Stimulated activated naive CD4-positive, alpha-beta T cell treated with Interleukin-2 at 50 U/mL for 16 hours (primary cell): ENCODE measurements at regions not wholly inside any gene's neighbourhood (a gene's known extent, or its start where the extent isn't known, plus 50 kb on each side); places are given as distances from the start of the nearest gene placed in this dataset.
"Not testable (repeated sequence)": the region's sequence is repeated elsewhere in the genome, so short reads cannot be mapped to it uniquely, and the experiment has no call there.

ENCODE experiments used
- DNase-seq: peaks from one replicate; lab custom pipeline; 2025; lab: John Stamatoyannopoulos, UW

DNA sequence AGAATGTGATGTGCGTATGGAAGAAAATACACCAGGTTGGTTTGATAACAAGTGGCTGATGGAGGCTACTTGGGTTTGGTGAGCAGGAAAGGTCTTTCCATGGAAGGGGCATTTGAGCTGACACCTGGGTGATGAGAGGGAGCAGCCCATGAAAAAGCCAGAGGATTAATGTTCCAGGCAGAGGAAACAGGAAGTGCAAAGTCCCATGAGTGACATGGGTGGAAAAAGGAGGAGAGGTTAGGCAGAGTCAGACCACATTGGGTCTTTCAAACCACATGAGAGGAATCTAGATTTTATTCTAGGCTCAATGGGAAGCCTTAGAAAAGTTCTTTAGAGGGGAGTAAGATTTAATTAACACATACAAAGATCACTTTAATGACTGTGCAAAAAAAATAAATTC lies 195.7 kb downstream of the LRATD1 start:
- DNase-seq: no peak

DNA sequence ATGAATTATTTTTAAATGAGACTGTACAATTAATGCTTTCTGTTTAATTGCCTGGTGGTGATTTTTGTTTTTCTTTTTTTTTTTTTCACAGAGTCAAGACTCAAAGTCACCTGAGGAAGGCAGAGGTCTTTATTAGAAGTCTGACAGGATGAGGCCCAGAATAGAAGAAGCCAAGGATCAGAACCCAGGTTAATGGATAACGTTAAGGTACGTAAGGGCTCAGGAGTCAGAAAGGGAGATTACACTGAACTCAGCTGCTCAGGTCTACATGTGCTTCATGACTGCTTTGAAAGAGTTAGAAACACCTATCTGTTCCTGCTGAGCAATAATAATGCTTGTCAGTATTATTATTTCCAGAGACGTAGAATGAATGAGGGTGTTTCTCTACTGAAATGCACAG lies 196.5 kb downstream of the LRATD1 start:
- DNase-seq: no peak

DNA sequence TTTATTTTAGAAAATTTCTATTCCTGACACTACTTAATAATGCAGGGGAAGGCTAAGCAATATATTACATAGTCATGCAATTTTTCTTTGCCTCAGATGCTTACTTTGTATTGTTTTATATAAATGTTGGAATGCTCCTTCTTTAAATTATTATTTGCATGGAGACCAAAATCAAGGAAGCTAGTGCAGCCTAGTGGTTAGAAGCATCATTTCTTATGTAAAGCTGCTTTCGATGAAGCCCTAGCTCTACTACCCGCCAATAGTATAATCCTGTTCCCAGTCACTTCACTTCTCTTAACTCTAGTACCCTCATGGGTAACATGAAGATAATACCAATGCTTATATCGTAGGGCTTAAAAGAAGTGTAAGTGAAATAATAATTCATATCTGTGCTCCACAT lies 198.9 kb downstream of the LRATD1 start:
- no peak for DNase-seq

DNA sequence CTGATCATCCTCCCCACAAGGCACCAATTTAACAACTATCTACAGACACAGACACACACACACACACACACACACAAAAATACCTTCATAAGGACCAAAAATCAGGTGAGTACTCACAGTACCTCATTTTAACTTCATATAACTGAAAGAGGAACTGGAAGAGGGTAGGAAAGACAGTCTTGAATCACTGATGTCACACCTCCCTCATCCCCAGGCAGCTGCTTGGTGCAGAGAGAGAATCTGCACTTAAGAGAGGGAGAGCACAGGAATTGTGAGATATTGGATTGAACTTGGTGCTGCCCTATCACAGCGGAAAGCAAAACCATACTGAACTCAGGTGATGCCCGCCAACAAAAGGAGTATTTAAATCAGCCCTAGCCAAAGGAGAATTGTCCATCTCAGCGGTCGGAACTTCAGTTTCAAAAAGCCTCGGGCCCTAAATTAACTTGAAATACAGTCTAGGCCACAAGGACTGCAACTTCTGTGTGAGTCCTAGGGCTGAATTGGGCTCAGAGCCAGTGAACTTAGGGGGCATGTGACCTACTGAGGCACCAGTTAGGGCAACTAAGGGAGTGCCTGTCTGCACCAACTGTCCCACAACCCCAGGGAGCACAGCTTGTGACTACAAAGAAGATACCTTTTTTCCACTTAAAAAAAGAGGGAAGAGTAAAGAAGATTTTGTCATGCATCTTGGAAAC lies 211.1 kb downstream of the LRATD1 start:
- no peak for DNase-seq

DNA sequence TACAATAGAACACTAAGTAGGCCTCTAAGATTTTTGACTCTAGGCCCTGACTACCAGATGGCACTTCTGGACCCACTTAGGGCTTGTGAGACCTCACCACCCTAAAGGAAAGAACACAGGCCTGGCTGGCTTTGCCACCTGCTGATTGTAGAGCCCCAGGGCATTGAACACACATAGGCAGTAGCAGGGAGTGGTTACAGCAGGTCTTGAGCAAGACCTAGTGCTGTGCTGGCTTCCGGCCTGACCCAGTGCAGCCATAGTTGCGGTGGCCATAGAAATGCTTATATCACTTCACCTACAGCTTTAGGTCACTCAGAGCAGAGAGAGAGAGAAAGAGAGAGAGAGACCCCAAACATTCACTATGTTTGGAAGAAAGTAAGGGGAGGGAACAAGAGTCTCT lies 223.2 kb downstream of the LRATD1 start:
- DNase-seq: no peak

DNA sequence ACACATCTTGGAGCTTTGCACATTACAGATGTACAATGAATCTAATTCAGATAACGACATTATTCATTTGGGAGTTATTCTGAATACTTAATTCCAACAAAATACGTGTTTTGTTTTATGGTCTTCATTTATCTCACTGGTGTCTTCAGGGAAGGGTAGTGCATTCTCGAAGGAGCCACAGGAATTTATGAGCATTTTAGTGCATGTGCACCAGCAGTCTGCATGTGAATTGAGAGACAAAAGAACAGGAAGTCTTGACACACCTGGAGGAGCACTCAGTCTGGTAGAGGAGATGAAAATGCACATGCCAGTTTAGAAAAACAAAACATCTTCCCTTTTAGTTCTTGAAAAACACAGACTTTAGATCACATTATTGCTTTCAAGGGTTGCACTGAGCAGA lies 228.7 kb downstream of the LRATD1 start:
- no peak for DNase-seq

DNA sequence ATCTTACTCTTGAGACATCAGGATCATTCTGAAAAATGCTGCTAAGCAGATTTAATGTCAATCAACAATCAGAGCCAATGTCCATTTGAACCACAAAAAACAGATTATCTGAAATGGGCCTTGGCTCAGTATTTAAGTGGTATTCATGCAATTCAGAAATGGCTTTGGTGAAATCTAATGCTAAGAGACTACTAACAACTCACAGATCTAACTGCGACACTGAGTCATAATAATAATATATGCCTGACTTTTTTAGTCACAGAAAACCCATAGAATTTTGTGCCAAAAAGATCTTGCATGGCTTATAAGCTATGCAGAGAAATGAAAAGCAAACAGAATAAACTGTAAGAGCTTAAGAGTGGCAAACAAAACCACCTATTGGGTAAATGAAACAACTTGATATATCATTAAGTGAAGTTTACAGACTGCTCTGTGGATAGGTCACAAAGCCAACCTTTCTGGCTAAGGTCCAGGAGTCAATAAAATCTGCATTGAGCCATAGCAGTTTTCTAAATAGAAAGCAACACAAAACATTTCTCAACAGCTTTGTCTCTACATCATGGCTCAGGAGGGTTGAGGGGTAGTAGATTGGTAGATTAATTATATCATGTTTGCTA lies 234.3 kb downstream of the LRATD1 start:
- DNase-seq: no peak

DNA sequence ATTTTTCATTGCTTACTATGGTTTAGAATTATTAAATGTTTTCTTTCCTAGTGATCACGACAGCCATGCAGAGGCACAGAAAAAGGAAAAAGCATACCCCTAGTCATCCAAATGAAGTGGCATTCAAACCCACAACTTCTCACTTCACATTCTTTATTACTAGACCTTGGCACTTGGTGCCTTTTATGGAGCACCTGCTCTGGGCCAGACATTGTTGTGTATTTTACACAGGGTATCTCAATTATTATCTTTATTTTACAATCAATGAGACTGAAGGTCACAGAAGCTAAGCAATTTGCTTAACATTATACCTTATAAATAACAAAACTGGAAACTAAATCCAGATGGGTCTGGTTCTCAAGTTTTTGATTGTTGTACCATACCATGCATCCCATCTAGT lies 235.3 kb downstream of the LRATD1 start:
- no peak for DNase-seq

DNA sequence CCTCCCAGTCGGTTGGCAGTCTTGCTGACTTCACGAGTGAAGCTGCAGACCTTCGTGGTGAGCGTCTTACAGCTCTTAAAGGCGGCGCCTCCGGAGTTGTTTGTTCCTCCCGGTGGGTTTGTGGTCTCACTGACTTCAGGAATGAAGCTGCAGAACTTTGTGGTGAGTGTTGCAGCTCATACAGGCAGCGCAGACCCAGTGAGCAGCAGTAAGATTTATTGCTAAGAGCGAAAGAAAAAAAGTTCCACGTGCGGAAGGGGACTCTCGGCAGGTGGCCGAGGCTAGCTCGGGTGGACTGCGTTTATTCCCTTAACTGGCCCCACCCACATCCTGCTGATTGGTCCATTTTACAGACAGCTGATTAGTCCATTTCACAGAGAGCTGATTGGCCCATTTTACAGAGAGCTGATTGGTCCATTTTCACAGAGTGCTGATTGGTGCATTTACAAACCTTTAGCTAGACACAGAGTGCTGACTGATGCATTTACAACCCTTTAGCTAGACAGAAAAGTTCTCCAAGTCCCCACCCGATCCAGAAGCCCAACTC lies 240.3 kb downstream of the LRATD1 start:
- DNase-seq: no peak

DNA sequence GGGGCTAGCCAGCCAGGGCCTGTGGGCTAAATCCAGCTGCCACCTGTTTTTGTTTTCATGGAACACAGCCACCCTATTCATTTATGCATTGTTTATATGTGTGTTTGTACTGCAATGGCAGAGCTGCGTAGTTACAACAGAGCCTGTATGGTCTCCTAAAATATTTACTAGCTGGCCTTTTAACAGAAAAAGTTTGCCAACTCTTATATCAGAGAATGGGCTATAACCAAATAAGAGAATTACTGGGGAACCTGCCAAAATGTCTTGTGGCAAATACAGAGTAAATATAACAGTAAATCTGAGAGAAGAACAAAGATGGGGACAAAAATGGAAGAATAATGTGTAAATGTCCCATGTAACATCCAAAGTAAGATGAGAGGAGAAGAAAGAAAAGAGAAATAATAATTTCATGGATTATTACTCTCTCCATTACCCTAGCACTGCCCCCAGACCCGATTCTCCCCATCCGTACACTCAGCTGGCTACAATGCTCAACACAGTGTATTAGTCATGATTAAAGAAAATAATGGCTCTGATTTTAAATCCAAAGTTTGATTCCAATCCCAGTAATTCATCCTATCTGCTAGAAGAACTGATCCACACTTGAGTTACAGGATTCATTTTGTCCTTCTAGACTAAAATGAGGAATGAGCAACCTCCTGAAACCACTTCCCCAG lies 249.3 kb downstream of the LRATD1 start:
- no peak for DNase-seq

DNA sequence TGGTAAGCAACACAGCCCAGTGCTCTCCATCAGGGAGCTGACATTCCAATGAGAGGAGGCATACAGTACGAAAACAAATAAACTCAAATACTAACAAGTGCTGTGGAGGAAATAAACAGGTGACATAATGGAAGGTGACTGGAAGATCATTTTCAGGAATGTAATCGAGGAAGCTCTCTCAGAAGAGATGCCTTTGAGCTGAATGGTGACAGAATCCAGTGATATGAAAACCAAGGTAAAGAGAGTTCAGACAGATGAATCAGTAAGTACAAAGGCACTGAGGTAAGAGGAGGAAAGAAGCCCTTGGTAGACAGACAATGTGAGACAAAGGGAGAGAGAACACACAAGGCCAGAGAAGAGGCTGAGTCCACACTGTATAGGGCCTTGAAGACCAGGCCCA lies 252.1 kb downstream of the LRATD1 start:
- DNase-seq: no peak

DNA sequence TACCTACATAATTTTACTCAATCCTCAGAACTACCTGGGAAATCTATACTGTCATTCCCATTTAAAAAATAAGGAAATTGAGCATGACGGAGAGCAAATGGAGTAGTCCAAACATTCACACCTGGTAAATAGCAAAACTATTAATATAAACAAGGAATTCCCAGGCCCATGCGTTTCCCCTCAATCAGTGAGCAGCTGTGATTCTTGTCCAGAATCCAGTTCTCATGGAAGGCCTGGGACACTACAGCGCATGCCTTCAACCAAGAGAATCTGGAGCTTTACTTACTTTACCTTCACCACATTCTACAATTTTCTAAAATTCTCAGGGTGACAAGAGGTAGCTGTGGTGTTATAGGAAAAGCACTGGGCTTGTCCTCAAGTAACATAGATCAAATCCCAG lies 259.0 kb downstream of the LRATD1 start:
- DNase-seq: no peak

DNA sequence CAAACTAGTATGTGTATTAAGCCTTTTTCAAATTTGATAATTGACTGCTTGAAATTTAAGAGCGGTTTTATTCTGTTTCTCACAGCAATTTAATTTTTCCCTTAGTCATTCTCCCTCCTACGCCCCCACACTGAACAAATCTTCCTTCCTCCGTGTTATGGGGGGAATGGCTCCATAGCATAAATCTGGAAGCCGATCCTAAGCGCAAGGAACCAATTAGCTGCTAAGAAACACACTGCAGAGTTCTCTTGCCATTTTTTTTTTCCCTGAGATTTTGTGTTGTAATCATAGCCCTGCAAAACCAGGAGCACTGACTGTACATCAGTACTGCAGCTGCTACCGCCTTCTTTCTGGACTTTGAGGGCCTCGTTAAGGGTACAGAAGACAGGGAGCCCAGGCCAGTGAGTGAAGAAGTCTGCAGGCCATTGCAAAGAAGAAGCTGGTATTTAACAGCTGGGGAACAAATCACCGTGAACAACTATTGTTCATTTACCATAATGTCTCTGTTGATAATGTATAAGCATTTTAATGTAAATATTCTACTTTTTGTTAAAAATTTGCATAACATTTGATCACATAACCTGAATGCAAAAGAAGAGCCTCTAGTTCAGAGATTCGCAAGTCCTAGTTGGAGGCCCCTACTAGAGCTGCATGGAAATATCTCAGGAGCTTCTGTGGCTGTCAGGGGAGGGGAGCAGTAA lies 264.0 kb downstream of the LRATD1 start:
- DNase-seq: no peak

DNA sequence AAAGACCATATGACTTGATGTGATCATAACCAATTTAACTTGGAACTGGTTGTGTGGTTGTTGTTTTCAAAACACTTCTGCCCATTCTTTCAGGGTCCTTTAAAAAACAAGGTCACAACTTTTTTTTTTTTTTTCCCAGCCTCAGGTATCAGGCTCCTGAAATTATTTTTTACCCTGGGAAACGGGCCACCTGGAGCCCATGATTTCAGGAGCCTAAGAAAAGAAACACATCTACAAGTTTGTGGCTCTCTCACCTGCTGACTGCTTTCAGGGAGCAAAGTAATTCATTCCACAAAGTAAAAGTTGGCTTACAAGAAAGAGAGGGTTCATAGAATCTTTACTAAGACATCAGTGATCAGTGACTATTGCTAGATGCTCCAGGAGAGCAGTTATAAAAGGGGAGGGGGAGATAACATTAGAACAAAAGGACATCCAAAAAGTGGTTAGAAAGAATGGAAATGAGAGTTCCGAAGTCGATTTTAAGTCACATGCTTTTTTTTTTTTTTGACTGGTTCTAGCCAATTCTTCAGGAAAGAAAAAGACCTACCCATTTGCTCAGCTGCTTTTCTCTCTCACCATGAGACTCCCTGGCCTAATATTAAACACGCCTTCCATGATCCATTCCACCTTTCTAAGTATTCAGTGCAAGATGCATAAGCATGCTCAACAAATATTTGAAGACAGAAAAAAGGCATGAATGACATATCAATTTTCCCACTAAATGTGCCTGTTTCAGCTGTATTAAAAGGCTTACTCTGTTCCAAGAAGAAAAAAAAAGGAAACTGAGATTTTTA lies 267.3 kb downstream of the LRATD1 start:
- no peak for DNase-seq

DNA sequence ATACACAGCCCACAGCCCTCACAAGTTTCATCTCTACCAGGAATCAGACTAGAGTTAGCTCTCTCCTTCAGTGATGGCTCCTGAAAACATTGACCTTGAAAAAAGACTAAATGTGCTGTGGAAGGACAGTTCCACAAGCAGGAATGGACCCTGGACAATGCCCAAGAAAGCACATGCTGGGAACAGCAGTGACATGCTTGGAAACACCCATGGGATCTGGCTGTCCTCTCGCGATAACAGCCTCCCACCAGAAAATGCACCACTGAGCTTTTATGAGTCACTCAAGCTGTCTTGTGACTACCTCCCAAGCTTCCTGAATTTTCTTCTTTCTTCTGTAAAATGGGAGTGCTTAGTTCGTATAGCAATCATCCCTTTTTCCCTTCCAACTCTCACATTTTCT lies 269.2 kb downstream of the LRATD1 start:
- DNase-seq: no peak

DNA sequence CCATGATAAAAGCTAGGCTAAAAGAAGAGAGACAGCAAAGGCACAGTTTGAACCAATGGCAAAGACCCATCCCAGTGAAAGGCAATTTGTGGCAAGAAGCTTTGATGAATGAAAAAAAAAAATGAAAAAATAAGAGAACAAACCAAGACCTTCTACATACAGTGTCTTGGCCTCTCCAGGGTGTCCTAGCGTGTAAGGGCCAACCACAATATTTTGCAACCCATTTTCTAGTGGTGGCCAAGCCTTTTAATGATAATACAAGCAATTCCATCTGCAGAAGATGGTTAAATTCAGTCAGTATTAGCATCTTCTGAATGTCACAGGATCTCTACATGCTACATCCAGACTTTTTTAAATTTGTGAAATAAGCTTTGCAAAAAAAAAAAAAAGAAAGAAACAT lies 270.4 kb downstream of the LRATD1 start:
- DNase-seq: no peak

DNA sequence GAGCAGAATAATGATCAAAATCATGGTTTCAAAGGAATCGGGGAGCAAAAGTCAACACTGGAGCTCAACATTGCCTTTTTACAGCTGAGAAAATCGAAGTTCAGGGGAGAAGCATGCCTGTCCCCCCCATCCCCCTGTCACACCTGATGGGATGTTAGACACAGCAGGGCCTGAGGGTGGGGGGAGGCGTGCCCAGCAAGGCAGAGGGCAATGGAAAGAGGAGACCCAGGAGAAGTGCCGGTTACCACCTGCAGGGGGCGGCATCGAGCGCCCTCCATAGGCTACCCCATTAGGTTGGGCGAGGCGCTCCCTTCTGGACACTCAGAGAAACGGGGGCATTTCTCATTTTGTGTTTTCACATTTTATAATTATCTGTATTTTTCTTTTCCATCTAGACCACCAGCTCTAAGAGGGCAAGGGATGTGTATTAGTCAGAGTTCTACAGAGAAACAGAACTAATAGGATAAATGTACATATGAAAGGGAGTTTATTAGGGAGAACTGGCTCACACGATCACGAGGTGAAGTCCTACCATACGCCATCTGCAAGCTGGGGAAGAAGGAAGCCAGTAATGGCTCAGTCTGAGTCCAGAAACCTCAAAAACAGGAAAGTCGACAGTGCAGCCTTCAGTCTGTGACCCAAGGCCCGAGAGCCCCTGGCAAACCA lies 271.3 kb downstream of the LRATD1 start:
- peak; percentile 4 for DNase-seq

DNA sequence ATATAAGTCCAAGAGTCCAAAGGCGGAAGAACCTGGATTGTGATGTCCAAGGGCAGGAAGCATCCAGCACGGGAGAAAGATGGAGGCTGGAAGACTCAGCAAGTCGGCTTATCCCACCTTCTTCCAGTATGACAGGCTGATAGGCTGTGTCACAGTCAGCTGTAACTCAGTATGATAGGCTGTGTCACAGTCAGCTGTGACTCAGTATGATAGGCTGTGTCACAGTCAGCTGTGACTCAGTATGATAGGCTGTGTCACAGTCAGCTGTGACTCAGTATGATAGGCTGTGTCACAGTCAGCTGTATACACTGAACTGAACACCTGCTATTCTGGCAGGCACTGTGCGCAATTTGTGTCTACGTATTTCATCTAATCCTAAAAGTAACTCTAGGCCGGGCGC lies 271.9 kb downstream of the LRATD1 start:
- DNase-seq: not testable (repeated sequence)

DNA sequence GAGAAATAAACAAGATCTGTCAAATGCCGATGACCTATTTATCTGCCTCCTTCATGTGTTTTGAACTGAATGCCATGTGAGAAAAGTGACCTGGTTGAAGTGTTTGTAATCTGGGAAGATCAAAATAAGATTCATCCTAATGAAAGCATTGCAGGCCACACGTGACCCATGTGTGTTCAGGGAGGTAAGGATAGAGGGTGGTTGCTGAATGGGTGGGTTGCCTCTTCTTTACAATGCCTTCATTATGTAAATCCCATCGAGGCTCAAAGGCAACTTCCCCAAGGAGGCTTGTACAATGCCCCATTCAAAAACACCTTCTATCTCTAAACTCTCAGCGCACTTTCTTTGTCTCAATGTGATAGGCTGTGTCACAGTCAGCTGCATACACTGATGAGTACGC lies 273.1 kb downstream of the LRATD1 start:
- DNase-seq: no peak

DNA sequence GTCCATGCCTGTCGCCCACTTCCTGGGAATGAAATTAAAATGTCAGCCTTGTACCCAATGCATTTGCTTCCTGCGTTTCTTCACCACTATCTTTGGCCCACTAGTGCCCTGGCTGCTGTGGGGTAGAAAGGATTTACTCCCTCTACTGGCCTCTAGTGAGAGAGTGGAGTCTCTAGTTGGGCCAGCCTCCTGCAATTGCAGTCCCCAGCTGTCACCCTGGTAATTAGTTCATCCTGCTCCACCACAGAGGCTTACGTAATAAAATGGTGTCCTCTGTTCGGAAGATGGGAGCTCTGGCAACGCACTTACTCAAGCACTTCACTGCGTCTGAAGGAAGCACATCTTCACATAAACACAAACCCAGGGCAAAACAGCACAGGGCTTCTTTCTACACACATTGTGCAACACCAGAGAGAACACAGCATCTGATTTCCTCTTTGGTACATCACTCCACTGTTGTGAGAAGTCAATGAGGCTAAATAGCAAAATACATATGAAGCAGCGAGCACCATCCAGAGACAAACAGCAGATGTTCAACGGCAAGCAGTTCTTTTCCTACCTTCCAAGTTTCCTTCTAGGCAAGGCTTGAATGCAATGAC lies 274.6 kb downstream of the LRATD1 start:
- DNase-seq: no peak

DNA sequence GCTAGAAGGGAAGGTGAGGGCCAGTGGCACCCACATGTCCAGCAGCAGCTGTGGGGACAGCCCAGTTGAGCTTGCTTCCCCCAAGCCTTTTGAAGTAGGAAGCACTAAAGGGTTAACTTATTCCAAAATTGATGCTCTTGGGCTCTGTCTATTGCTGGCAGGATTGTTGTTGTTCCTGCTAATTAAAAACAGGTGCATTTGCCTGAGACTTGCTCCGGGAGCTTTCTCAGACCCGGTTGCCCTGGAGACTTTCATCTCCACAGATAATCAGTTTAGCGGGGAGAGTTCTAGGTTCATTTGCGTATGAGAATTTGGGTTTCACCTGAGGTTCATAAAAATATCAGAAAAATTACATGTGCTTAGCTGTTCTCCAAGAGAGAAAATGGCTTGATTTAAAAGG lies 277.3 kb downstream of the LRATD1 start:
- no peak for DNase-seq
